ENCODE measurements at regions not wholly inside any gene's neighbourhood (a gene's known extent, or its start where the extent isn't known, plus 50 kb on each side); places are given as distances from the start of the nearest gene placed in this dataset.

DNA sequence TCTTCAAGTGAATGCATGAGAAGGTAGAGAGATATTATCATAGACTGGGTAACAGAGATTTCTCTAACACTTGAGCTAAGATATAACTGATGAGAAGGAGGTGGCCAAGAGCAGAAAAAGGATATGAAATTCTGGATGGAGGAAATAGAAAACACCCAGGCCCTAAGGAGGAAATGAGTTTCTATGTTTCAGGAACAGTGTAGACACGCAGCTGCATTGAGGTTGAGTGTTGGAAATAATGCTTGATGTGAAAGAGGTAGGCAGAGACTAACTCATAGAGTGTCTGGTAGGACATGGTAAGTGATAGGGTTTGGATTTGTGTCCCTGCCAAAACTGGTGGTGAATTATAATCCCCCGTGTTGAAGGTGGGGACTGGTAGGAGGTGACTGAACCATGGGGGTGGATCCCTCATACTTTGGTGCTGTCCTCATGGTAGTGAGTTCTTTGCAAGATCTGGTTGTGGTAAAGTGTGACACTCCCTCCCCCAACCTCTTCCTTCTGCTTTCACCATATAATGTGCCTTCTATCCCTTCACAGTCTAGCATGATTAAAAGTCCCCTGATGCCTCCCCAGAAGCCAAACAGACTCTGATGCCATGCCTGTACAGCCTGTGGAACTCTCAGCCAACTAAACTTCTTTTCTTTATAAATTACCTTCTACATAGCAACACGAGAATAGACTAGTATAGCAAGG lies 787.3 kb downstream of the EDEM1 start:
- Histone ChIP-seq H3K9ac (ENCODE audit: low read length) (no peak overlapping the region), H3K4me2 (ENCODE audit: low read depth, low read length, poor library complexity, severe bottlenecking) (no peak overlapping the region), H4K20me1 (ENCODE audit: low read depth, low read length) (no peaks in the 10 kb centered on the region), H3K27ac (ENCODE audit: low read depth, low read length) (no peak overlapping the region), H3K9me3 (ENCODE audit: insufficient read depth, low read length) (no peaks in the 10 kb centered on the region), H3K79me2 (ENCODE audit: insufficient read depth, low read length) (no peaks in the 10 kb centered on the region), H3K4me3 (ENCODE audit: insufficient read depth, low read length, poor library complexity, severe bottlenecking) (no peak overlapping the region), H3K27me3 (ENCODE audit: low read length) (no peaks in the 10 kb centered on the region), H3K36me3 (ENCODE audit: low read length) (no peaks in the 10 kb centered on the region), H3K9me2 (replicated peaks; ENCODE audit: insufficient read depth, low read length) (no peaks in the 10 kb centered on the region), H3F3A (ENCODE audit: insufficient read depth) (no peaks in the 10 kb centered on the region), H2AFZ (ENCODE audit: low read depth, low read length, severe bottlenecking) (no peak overlapping the region)
- no peak for TF ChIP-seq EZH2phosphoT487 (conservative IDR thresholded peaks at IDR 0.05; ENCODE audit: low read length)
- TF ChIP-seq, protein P1, sequence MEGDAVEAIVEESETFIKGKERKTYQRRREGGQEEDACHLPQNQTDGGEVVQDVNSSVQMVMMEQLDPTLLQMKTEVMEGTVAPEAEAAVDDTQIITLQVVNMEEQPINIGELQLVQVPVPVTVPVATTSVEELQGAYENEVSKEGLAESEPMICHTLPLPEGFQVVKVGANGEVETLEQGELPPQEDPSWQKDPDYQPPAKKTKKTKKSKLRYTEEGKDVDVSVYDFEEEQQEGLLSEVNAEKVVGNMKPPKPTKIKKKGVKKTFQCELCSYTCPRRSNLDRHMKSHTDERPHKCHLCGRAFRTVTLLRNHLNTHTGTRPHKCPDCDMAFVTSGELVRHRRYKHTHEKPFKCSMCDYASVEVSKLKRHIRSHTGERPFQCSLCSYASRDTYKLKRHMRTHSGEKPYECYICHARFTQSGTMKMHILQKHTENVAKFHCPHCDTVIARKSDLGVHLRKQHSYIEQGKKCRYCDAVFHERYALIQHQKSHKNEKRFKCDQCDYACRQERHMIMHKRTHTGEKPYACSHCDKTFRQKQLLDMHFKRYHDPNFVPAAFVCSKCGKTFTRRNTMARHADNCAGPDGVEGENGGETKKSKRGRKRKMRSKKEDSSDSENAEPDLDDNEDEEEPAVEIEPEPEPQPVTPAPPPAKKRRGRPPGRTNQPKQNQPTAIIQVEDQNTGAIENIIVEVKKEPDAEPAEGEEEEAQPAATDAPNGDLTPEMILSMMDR (IDR thresholded peaks at IDR 0.05; ENCODE audit: insufficient read depth, low read length, poor library complexity, severe bottlenecking) = no peak

DNA sequence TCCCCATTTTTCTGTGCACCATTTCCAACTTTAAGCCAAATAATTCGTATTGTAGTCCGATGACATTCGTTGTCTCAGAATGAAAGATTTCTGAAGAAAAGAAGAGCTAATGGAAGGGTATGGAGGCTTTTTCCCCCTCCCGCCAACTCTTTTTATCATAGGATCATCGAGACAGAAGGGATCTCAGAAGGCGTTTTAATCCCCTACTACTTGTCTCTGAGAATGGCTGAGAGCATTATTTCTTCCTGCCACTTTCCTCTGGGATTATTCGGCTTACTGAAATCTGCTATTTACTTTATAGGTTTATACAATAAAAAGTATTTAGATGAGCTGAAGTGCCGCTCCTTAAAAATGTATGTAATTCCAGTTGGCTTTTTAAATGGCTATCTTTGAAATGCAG lies 789.8 kb downstream of the EDEM1 start:
- Histone ChIP-seq H3F3A (ENCODE audit: insufficient read depth) (no peaks in the 10 kb centered on the region), H3K79me2 (ENCODE audit: insufficient read depth, low read length) (no peaks in the 10 kb centered on the region)

DNA sequence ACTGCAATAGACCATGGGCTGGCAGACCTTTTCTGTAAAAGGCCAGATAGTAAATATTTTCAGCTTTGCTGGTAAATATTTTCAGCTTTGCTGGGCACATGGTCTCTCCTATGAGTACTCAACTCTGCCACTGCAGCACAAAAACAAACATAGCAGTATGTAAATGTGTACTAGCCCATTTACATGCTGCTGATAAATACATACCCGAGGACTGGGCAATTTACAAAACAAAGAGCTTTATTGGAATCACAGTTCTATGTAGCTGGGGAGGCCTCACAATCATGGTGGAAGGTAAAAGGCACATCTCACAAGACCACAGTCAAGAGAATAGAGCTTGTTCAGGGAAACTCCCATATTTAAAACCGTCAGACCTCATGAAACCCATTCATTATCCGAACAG lies 793.0 kb downstream of the EDEM1 start:
- H3K27me3 ChIP-seq (ENCODE audit: low read length) = no peaks in the 10 kb centered on the region
- no peak overlapping the region for H3K27ac ChIP-seq (ENCODE audit: low read depth, low read length)
- H2AFZ ChIP-seq (ENCODE audit: low read depth, low read length, severe bottlenecking) = no peak overlapping the region
- TF ChIP-seq, protein P1 (IDR thresholded peaks at IDR 0.05; ENCODE audit: insufficient read depth, low read length, poor library complexity, severe bottlenecking) = no peak
- no peak for TF ChIP-seq EZH2phosphoT487 (conservative IDR thresholded peaks at IDR 0.05; ENCODE audit: low read length)
- H3K9me2 ChIP-seq (replicated peaks; ENCODE audit: insufficient read depth, low read length) = no peaks in the 10 kb centered on the region
- no peaks in the 10 kb centered on the region for H3K79me2 ChIP-seq (ENCODE audit: insufficient read depth, low read length)
- no peak overlapping the region for H3K4me2 ChIP-seq (ENCODE audit: low read depth, low read length, poor library complexity, severe bottlenecking)
- H3K9me3 ChIP-seq (ENCODE audit: insufficient read depth, low read length) = no peaks in the 10 kb centered on the region
- H4K20me1 ChIP-seq (ENCODE audit: low read depth, low read length) = no peaks in the 10 kb centered on the region
- no peak overlapping the region for H3K9ac ChIP-seq (ENCODE audit: low read length)
- H3K4me3 ChIP-seq (ENCODE audit: insufficient read depth, low read length, poor library complexity, severe bottlenecking) = no peak overlapping the region
- H3K36me3 ChIP-seq (ENCODE audit: low read length) = no peaks in the 10 kb centered on the region
- H3F3A ChIP-seq (ENCODE audit: insufficient read depth) = no peaks in the 10 kb centered on the region

More for the DNA sequence above, 789.8 kb downstream of the EDEM1 start:
- Histone ChIP-seq H3K4me2 (ENCODE audit: low read depth, low read length, poor library complexity, severe bottlenecking) (no peak overlapping the region), H3K36me3 (ENCODE audit: low read length) (no peaks in the 10 kb centered on the region), H4K20me1 (ENCODE audit: low read depth, low read length) (no peaks in the 10 kb centered on the region), H3K4me3 (ENCODE audit: insufficient read depth, low read length, poor library complexity, severe bottlenecking) (no peak overlapping the region), H2AFZ (ENCODE audit: low read depth, low read length, severe bottlenecking) (no peak overlapping the region), H3K27me3 (ENCODE audit: low read length) (no peaks in the 10 kb centered on the region), H3K9me3 (ENCODE audit: insufficient read depth, low read length) (no peaks in the 10 kb centered on the region), H3K9me2 (replicated peaks; ENCODE audit: insufficient read depth, low read length) (no peaks in the 10 kb centered on the region), H3K27ac (ENCODE audit: low read depth, low read length) (no peak overlapping the region), H3K9ac (ENCODE audit: low read length) (no peak overlapping the region)
- no peak for TF ChIP-seq EZH2phosphoT487 (conservative IDR thresholded peaks at IDR 0.05; ENCODE audit: low read length)
- TF ChIP-seq, protein P1 (IDR thresholded peaks at IDR 0.05; ENCODE audit: insufficient read depth, low read length, poor library complexity, severe bottlenecking) = no peak
